K562 (cell line): ENCODE measurements at regions not wholly inside any gene's neighbourhood (a gene's known extent, or its start where the extent isn't known, plus 50 kb on each side); places are given as distances from the start of the nearest gene placed in this dataset.

Experiments
- CHAMP1 ChIP-seq: fragments of 450-650 bp; IDR thresholded peaks from 2 replicates; pipeline ENCODE4 v1.6.1; 2016; ENCODE audit warnings: mild to moderate bottlenecking
- L3MBTL2 ChIP-seq: fragments of 450-650 bp; IDR thresholded peaks from 2 replicates; pipeline ENCODE4 v1.6.1; 2016; ENCODE audit warnings: mild to moderate bottlenecking, moderate library complexity
- UBTF ChIP-seq, 2 experiments: IDR thresholded peaks; 2 replicates each; pipeline ENCODE4 v1.6.1; 2012; ENCODE audit warnings: improper control_type of control experiment in 2 of 2, low read depth in 2 of 2, low read length in 2 of 2, borderline replicate concordance in 1 of 2
- TF ChIP-seq, protein P1 (sequence below): fragments of 250-450 bp; sonication (Bioruptor Pico); IDR thresholded peaks from 2 replicates; pipeline ENCODE4 v1.4.0; 2020; ENCODE audit warnings: mild to moderate bottlenecking, moderate library complexity, borderline replicate concordance
- TF ChIP-seq, protein P2 (sequence below): sonication (generic); formaldehyde crosslinking; IDR thresholded peaks from 2 replicates; pipeline ENCODE4 v1.9.0; 2022; ENCODE audit warnings: mild to moderate bottlenecking, missing genetic modification reagents

- TF ChIP-seq, protein P1, sequence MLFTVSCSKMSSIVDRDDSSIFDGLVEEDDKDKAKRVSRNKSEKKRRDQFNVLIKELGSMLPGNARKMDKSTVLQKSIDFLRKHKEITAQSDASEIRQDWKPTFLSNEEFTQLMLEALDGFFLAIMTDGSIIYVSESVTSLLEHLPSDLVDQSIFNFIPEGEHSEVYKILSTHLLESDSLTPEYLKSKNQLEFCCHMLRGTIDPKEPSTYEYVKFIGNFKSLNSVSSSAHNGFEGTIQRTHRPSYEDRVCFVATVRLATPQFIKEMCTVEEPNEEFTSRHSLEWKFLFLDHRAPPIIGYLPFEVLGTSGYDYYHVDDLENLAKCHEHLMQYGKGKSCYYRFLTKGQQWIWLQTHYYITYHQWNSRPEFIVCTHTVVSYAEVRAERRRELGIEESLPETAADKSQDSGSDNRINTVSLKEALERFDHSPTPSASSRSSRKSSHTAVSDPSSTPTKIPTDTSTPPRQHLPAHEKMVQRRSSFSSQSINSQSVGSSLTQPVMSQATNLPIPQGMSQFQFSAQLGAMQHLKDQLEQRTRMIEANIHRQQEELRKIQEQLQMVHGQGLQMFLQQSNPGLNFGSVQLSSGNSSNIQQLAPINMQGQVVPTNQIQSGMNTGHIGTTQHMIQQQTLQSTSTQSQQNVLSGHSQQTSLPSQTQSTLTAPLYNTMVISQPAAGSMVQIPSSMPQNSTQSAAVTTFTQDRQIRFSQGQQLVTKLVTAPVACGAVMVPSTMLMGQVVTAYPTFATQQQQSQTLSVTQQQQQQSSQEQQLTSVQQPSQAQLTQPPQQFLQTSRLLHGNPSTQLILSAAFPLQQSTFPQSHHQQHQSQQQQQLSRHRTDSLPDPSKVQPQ (CRISPR knock-in tag): no peak
- TF ChIP-seq L3MBTL2 (no peak), UBTF (IDR thresholded peaks at IDR 0.05; ENCODE audit: borderline replicate concordance in 1 of 2, low read depth in 2 of 2, low read length in 2 of 2) (no peak), CHAMP1 (no peak)
- TF ChIP-seq, protein P2, sequence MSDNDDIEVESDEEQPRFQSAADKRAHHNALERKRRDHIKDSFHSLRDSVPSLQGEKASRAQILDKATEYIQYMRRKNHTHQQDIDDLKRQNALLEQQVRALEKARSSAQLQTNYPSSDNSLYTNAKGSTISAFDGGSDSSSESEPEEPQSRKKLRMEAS: no peak
These were observed 56.6 kb downstream of the MRPL57 start for GRCh38 chr13:21233086-21233485.
